GM12872 (cell line): ENCODE measurements at regions not wholly inside any gene's neighbourhood (a gene's known extent, or its start where the extent isn't known, plus 50 kb on each side); places are given as distances from the start of the nearest gene placed in this dataset.

Experiments
- CTCF ChIP-seq: IDR thresholded peaks from 3 replicates; pipeline ENCODE4 v1.5.1; 2011; ENCODE audit warnings: low read depth, mild to moderate bottlenecking, low read length, moderate library complexity; ENCODE audit not compliant: insufficient read depth

- no peak for TF ChIP-seq CTCF
Observed at GRCh38 chr11:81245791-81246190, 1487.9 kb downstream of the FAM181B start.

GRCh38 chr11:81241672-81242275 is 1491.9 kb downstream of the FAM181B start:
- no peak for TF ChIP-seq CTCF

GRCh38 chr11:81237139-81237538 is 1496.5 kb downstream of the FAM181B start:
- no peak for TF ChIP-seq CTCF

- TF ChIP-seq CTCF: no peak
Observed at GRCh38 chr11:81224396-81224795, 1509.3 kb downstream of the FAM181B start.

- no peak for TF ChIP-seq CTCF
Observed at GRCh38 chr11:81222491-81222890, 1511.2 kb downstream of the FAM181B start.

- no peak for TF ChIP-seq CTCF
Observed at GRCh38 chr11:81220146-81220895, 1513.3 kb downstream of the FAM181B start.

GRCh38 chr11:81219661-81220060 is 1514.0 kb downstream of the FAM181B start:
- TF ChIP-seq CTCF: no peak
